ENCODE measurements at regions not wholly inside any gene's neighbourhood (a gene's known extent, or its start where the extent isn't known, plus 50 kb on each side); places are given as distances from the start of the nearest gene placed in this dataset.

DNA sequence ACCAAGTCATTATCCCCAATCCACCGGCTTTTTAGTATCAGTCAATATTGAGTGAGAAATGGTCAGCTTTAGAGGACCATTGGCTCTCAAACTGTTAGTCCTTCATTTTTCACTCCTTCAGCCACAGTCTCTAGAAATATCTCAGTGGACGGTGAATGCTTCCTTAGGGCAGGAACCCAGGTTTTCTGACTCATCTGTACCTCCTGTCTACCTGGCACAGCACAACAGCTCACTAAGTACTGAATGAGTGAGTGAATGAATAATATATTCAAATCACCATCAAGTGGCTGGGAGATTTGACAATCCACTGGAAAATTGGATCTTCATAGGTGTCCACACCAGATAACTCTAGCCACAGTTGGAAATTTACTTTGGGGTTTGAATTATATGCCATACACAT, 609.5 kb upstream of the CLINT1 start:
- POLR2A ChIA-PET: no interaction called here
- Mint-ChIP-seq H3K27ac (no peak overlapping the region), H3K9me3 (peaks cover 8% of the 10 kb centered on the region), H3K4me1 (peaks cover 16% of the 10 kb centered on the region), H3K27me3 (ENCODE audit: low read depth) (no peaks in the 10 kb centered on the region; the same call in 1 of the 2 replicates), H3K36me3 (no peaks in the 10 kb centered on the region), H3K4me3 (no peak overlapping the region)
- TF ChIP-seq RORB (CRISPR knock-in tag; IDR thresholded peaks at IDR 0.05) (no peak), MXD4 (CRISPR knock-in tag; IDR thresholded peaks at IDR 0.05; ENCODE audit: borderline replicate concordance) (no peak), STAT6 (CRISPR knock-in tag; conservative IDR thresholded peaks at IDR 0.05; ENCODE audit: low read depth) (no peak), E2F5 (CRISPR knock-in tag; IDR thresholded peaks at IDR 0.05) (no peak)
- TF ChIP-seq, protein P1, sequence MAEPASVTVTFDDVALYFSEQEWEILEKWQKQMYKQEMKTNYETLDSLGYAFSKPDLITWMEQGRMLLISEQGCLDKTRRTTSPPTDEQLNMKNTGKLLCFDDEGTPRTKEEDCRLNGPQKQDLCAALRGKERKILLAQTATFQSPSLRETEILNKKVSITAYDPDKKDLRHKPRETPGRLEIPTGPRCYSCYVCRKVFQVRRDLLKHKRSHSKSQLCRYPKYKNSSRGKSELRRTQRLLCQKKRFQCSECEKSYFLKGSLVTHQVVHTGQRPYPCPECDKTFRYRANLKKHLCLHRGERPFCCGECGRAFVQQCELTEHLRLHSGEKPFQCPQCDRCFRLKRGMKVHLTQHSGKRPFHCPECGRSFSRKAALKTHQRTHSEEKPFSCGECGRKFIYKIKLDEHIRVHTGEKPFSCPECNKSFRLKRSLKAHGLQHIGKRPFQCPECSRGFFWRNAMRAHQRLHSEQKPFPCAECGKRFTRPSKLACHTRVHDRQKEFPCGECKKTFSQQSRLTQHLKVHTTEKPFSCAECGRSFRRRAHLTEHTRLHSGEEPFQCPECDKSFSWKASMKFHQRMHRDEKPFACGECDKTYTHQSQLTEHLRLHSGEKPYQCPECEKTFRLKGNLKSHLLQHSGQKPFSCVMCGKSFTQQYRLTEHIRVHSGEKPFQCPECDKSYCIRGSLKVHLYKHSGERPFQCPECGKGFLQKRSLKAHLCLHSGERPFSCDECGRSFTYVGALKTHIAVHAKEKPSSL (CRISPR knock-in tag; conservative IDR thresholded peaks at IDR 0.05): no peak
- CTCF ChIA-PET: no interaction called here
- DNase-seq (ENCODE audit: low spot score) (no peak), ATAC-seq (no peak)

- Mint-ChIP-seq H3K36me3 (no peaks in the 10 kb centered on the region), H3K27ac (no peak overlapping the region), H3K4me3 (no peak overlapping the region), H3K9me3 (peaks cover 8% of the 10 kb centered on the region), H3K27me3 (ENCODE audit: low read depth) (no peaks in the 10 kb centered on the region; the same call in 1 of the 2 replicates), H3K4me1 (peaks cover 9% of the 10 kb centered on the region)
- ATAC-seq (no peak), DNase-seq (ENCODE audit: low spot score) (no peak)
- TF ChIP-seq FOXP1 (CRISPR knock-in tag; IDR thresholded peaks at IDR 0.05; ENCODE audit: borderline replicate concordance) (no peak), GRHL2 (CRISPR knock-in tag; IDR thresholded peaks at IDR 0.05; ENCODE audit: insufficient replicate concordance, severe bottlenecking) (no peak), E2F4 (CRISPR knock-in tag; IDR thresholded peaks at IDR 0.05; ENCODE audit: borderline replicate concordance, low read depth) (no peak), NR1H2 (CRISPR knock-in tag; IDR thresholded peaks at IDR 0.05) (no peak), GABPB1 (CRISPR knock-in tag; IDR thresholded peaks at IDR 0.05) (no peak), ZNF317 (CRISPR knock-in tag; IDR thresholded peaks at IDR 0.05; ENCODE audit: borderline replicate concordance, low read depth) (no peak), RORB (CRISPR knock-in tag; IDR thresholded peaks at IDR 0.05) (no peak), JAZF1 (CRISPR knock-in tag; IDR thresholded peaks at IDR 0.05) (no peak), SMAD4 (CRISPR knock-in tag; IDR thresholded peaks at IDR 0.05) (no peak), ZNF423 (CRISPR knock-in tag; IDR thresholded peaks at IDR 0.05) (no peak), TP53 (CRISPR knock-in tag; IDR thresholded peaks at IDR 0.05) (no peak), EMX1 (CRISPR knock-in tag; IDR thresholded peaks at IDR 0.05) (no peak), ATF3 (CRISPR knock-in tag; conservative IDR thresholded peaks at IDR 0.05) (no peak)
- TF ChIP-seq, protein P2, sequence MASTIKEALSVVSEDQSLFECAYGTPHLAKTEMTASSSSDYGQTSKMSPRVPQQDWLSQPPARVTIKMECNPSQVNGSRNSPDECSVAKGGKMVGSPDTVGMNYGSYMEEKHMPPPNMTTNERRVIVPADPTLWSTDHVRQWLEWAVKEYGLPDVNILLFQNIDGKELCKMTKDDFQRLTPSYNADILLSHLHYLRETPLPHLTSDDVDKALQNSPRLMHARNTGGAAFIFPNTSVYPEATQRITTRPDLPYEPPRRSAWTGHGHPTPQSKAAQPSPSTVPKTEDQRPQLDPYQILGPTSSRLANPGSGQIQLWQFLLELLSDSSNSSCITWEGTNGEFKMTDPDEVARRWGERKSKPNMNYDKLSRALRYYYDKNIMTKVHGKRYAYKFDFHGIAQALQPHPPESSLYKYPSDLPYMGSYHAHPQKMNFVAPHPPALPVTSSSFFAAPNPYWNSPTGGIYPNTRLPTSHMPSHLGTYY (CRISPR knock-in tag; IDR thresholded peaks at IDR 0.05): no peak
- TF ChIP-seq, protein P3, sequence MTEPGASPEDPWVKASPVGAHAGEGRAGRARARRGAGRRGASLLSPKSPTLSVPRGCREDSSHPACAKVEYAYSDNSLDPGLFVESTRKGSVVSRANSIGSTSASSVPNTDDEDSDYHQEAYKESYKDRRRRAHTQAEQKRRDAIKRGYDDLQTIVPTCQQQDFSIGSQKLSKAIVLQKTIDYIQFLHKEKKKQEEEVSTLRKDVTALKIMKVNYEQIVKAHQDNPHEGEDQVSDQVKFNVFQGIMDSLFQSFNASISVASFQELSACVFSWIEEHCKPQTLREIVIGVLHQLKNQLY (CRISPR knock-in tag; IDR thresholded peaks at IDR 0.05): no peak
- TF ChIP-seq, protein P1 (CRISPR knock-in tag; conservative IDR thresholded peaks at IDR 0.05): no peak
- TF ChIP-seq, protein P4, sequence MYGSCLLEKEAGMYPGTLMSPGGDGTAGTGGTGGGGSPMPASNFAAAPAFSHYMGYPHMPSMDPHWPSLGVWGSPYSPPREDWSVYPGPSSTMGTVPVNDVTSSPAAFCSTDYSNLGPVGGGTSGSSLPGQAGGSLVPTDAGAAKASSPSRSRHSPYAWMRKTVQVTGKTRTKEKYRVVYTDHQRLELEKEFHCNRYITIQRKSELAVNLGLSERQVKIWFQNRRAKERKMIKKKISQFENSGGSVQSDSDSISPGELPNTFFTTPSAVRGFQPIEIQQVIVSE (CRISPR knock-in tag; IDR thresholded peaks at IDR 0.05; ENCODE audit: borderline replicate concordance): no peak
- TF ChIP-seq, protein P5, sequence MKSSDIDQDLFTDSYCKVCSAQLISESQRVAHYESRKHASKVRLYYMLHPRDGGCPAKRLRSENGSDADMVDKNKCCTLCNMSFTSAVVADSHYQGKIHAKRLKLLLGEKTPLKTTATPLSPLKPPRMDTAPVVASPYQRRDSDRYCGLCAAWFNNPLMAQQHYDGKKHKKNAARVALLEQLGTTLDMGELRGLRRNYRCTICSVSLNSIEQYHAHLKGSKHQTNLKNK (CRISPR knock-in tag; IDR thresholded peaks at IDR 0.05): no peak
- ChIA-PET CTCF (no interaction called here), POLR2A (no interaction called here)
Measured at GRCh38 chr5:158466191-158466590, 607.2 kb upstream of the CLINT1 start.

Data from WTC11 (cell line).